ENCODE measurements at regions not wholly inside any gene's neighbourhood (a gene's known extent, or its start where the extent isn't known, plus 50 kb on each side); places are given as distances from the start of the nearest gene placed in this dataset.

GRCh38 chr9:32841314-32841713 is 58.0 kb downstream of the TMEM215 start:
- TF ChIP-seq CTCF (IDR thresholded peaks at IDR 0.05) (no peak), EZH2 (IDR thresholded peaks at IDR 0.05; ENCODE audit: borderline replicate concordance, insufficient read depth, low read depth, low read length, poor library complexity, severe bottlenecking) (no peak)
